ENCODE measurements at regions not wholly inside any gene's neighbourhood (a gene's known extent, or its start where the extent isn't known, plus 50 kb on each side); places are given as distances from the start of the nearest gene placed in this dataset.

DNA sequence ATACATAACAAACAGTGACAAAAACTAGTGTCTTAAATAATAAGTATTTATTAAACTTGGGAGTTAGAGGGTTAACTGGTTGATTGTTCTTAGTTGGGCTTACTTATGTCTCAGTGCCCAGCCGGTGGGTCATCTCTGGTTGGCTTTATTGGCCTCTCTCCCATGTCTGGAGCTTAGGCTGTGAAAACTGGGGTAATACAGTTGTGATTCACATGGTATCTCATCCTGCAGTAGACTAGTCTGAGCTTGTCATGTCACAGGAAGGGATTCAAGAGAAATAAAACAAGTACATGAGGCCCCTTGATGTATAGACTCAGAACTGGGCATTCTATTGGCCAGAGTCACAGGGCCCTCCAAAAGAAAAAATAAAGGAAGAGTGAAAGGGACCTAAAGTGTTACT lies 466.4 kb upstream of the SMC2 start:
- intact Hi-C loops (cut with DNase I): no loop called here
- TF ChIP-seq POLR2A (IDR thresholded peaks at IDR 0.05) (no peak), EP300 (IDR thresholded peaks at IDR 0.05) (no peak), CTCF (IDR thresholded peaks at IDR 0.05) (no peak)
- H3K4me3 ChIP-seq: no peak overlapping the region
- 31 to 40% (median 33%) methylated on average over 1 of the region's 1 CpG for WGBS, 3 donors
- H3K9me3 ChIP-seq: no peaks in the 10 kb centered on the region
- H3K36me3 ChIP-seq: no peaks in the 10 kb centered on the region
- no peaks in the 10 kb centered on the region for H3K4me1 ChIP-seq (ENCODE audit: insufficient read depth)
- DNase-seq: no peak
- H3K27me3 ChIP-seq: no peaks in the 10 kb centered on the region
- no peak overlapping the region for H3K27ac ChIP-seq

GRCh38 chr9:103649086-103649485 lies 445.0 kb upstream of the SMC2 start:
- intact Hi-C loops (cut with DNase I): no loop called here
- Histone ChIP-seq H3K4me1 (ENCODE audit: insufficient read depth) (no peaks in the 10 kb centered on the region), H3K27ac (no peak overlapping the region), H3K4me3 (no peak overlapping the region), H3K27me3 (no peaks in the 10 kb centered on the region), H3K36me3 (no peaks in the 10 kb centered on the region), H3K9me3 (no peaks in the 10 kb centered on the region)
- DNase-seq: no peak
- 87 to 93% (median 88%) methylated on average over 1 of the region's 1 CpG for WGBS, 3 donors
- TF ChIP-seq CTCF (IDR thresholded peaks at IDR 0.05) (no peak), POLR2A (IDR thresholded peaks at IDR 0.05) (no peak), EP300 (IDR thresholded peaks at IDR 0.05) (no peak)

- no peaks in the 10 kb centered on the region for H3K36me3 ChIP-seq
- no peak overlapping the region for H3K27ac ChIP-seq
- no peak for TF ChIP-seq POLR2A (IDR thresholded peaks at IDR 0.05)
- no peak for TF ChIP-seq CTCF (IDR thresholded peaks at IDR 0.05)
- no peak for TF ChIP-seq EP300 (IDR thresholded peaks at IDR 0.05)
- no peaks in the 10 kb centered on the region for H3K9me3 ChIP-seq
- H3K27me3 ChIP-seq: no peaks in the 10 kb centered on the region
- WGBS, 3 donors: 91 to 96% (median 94%) methylated on average over 5 of the region's 5 CpGs
- intact Hi-C loops (cut with DNase I): no loop called here
- H3K4me1 ChIP-seq (ENCODE audit: insufficient read depth): no peaks in the 10 kb centered on the region
- DNase-seq: no peak
- H3K4me3 ChIP-seq: no peak overlapping the region
These were observed 436.0 kb upstream of the SMC2 start for GRCh38 chr9:103658156-103658555.

- DNase-seq: no peak
- no peak for TF ChIP-seq POLR2A (IDR thresholded peaks at IDR 0.05)
- TF ChIP-seq EP300 (IDR thresholded peaks at IDR 0.05): no peak
- TF ChIP-seq CTCF (IDR thresholded peaks at IDR 0.05): no peak
- Histone ChIP-seq H3K4me3 (no peak overlapping the region), H3K4me1 (ENCODE audit: insufficient read depth) (no peaks in the 10 kb centered on the region), H3K27ac (no peak overlapping the region), H3K36me3 (no peaks in the 10 kb centered on the region), H3K27me3 (no peaks in the 10 kb centered on the region), H3K9me3 (no peaks in the 10 kb centered on the region)
- 83 to 90% (median 85%) methylated on average over 6 of the region's 6 CpGs for WGBS, 3 donors
- intact Hi-C loops (cut with DNase I): no loop called here
These were observed 433.3 kb upstream of the SMC2 start for GRCh38 chr9:103660830-103661229.

DNA sequence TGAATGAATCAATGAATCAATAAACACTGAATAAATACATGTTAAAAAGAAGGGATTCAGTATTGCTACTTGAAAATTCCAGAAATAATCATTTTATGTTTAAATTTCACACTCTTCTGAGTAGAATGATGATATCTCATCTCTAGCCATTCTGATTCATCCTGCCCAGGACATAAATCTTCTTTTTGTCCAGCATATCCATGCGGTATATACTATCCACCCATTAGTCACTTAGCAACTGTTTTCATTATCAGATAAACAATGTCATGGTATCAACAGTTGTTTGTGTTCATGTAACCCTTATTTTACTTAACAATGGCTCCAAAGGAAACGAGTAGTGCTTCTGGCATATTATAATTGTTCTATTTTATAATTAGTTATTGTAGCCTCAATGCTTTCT lies 432.4 kb upstream of the SMC2 start:
- no peak overlapping the region for H3K4me3 ChIP-seq
- no peak overlapping the region for H3K27ac ChIP-seq
- intact Hi-C loops (cut with DNase I): no loop called here
- H3K36me3 ChIP-seq: no peaks in the 10 kb centered on the region
- no peak for TF ChIP-seq POLR2A (IDR thresholded peaks at IDR 0.05)
- TF ChIP-seq CTCF (IDR thresholded peaks at IDR 0.05): no peak
- no peak for TF ChIP-seq EP300 (IDR thresholded peaks at IDR 0.05)
- no peak for DNase-seq
- 52 to 66% (median 57%) methylated on average over 2 of the region's 2 CpGs for WGBS, 3 donors
- H3K9me3 ChIP-seq: no peaks in the 10 kb centered on the region
- no peaks in the 10 kb centered on the region for H3K4me1 ChIP-seq (ENCODE audit: insufficient read depth)
- no peaks in the 10 kb centered on the region for H3K27me3 ChIP-seq
